ENCODE measurements at regions not wholly inside any gene's neighbourhood (a gene's known extent, or its start where the extent isn't known, plus 50 kb on each side); places are given as distances from the start of the nearest gene placed in this dataset.

DNA sequence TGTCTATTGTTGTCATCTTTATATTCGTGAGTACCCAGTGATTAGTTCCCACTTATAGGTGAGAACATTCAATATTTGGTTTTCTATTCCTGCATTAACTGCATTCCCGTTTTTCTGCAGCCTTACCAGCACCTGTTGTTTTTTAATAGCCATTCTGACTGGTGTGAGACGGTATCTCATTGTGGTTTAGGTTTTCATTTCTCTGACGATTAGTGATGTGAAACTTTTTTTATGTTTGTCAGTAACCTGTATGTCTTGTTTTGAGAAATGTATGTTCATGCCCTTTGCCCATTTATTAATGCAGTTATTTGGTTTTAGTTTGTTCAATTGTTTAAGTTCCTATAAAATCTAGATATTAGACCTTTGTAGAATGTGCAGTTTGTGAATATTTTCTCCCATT, 546.0 kb upstream of the RORB start:
- Histone ChIP-seq H3K27me3 (ENCODE audit: control insufficient read depth, insufficient read depth, low read length) (no peaks in the 10 kb centered on the region), H3K4ac (ENCODE audit: low read depth, low read length) (no peak overlapping the region), H4K20me1 (ENCODE audit: insufficient read depth, low read length) (no peaks in the 10 kb centered on the region), H2BK15ac (ENCODE audit: low read depth, low read length) (no peak overlapping the region), H3K9ac (ENCODE audit: low read depth, low read length) (no peak overlapping the region), H2AK9ac (replicated peaks; ENCODE audit: low read depth, low read length, poor library complexity) (no peak overlapping the region), H3K14ac (replicated peaks; ENCODE audit: low read depth, low read length) (no peak overlapping the region), H3K36me3 (ENCODE audit: control insufficient read depth, insufficient read depth, low read length) (no peaks in the 10 kb centered on the region), H2BK5ac (ENCODE audit: low read depth, low read length, poor library complexity, severe bottlenecking) (no peak overlapping the region), H2BK20ac (ENCODE audit: low read depth, low read length) (no peak overlapping the region), H2AFZ (replicated peaks; ENCODE audit: low read length, poor library complexity) (no peak overlapping the region), H3K4me2 (ENCODE audit: low read depth, low read length) (no peak overlapping the region), H3K27ac (ENCODE audit: insufficient read depth, low read length) (no peak overlapping the region), H3K23ac (ENCODE audit: low read depth, low read length) (no peak overlapping the region), H3K9me3 (ENCODE audit: control insufficient read depth, insufficient read depth, low read length) (no peaks in the 10 kb centered on the region), H2AK5ac (ENCODE audit: low read depth, low read length) (no peak overlapping the region), H4K8ac (ENCODE audit: low read depth in 2 of 2, low read length in 2 of 2) (no peak overlapping the region), H3K4me3 (ENCODE audit: insufficient read depth, low read depth, low read length) (no peak overlapping the region), H4K5ac (ENCODE audit: low read depth, low read length) (no peak overlapping the region), H3K56ac (ENCODE audit: extremely low read depth, insufficient read depth, low read length) (no peak overlapping the region), H3K18ac (ENCODE audit: low read depth, low read length) (no peak overlapping the region), H3K9me1 (ENCODE audit: insufficient read depth, low read length) (no peaks in the 10 kb centered on the region), H2BK120ac (ENCODE audit: low read depth, low read length) (no peak overlapping the region), H3K4me1 (ENCODE audit: control insufficient read depth, insufficient read depth, low read length) (no peaks in the 10 kb centered on the region), H3K79me1 (ENCODE audit: low read depth in 1 of 2, low read length in 2 of 2) (no peaks in the 10 kb centered on the region), H4K91ac (ENCODE audit: insufficient read depth, low read depth, low read length) (no peak overlapping the region)
- DNase-seq (no peak), ATAC-seq (ENCODE audit: low read depth) (no peak)
- intact Hi-C loops (cut with micrococcal nuclease) (loop anchor here (10.0 kb wide), 2 partner anchors 56 to 64 kb away; no protein-coding TSS in a partner anchor), in situ Hi-C loops (cut with MboI; ENCODE audit: low sequenced_read_pairs) (no loop called here), dilution Hi-C loops (cut with HindIII; ENCODE audit: low sequenced_read_pairs, unreplicated experiment) (no loop called here)
- no CpG with 5 or more reads among the region's 4 CpGs for WGBS, 2 experiments (ENCODE audit: extremely low coverage in 2 of 2, insufficient read length in 1 of 2)
- TF ChIP-seq BHLHE40 (IDR thresholded peaks at IDR 0.05; ENCODE audit: low read depth, low read length) (no peak), MAFK (IDR thresholded peaks at IDR 0.05; ENCODE audit: low read depth, low read length) (no peak), RFX5 (IDR thresholded peaks at IDR 0.05; ENCODE audit: low read depth, low read length) (no peak), MXI1 (IDR thresholded peaks at IDR 0.05; ENCODE audit: borderline replicate concordance, low read depth, low read length) (no peak), RAD21 (IDR thresholded peaks at IDR 0.05; ENCODE audit: low read length) (no peak), RCOR1 (IDR thresholded peaks at IDR 0.05; ENCODE audit: insufficient replicate concordance, low read length) (no peak), CHD1 (IDR thresholded peaks at IDR 0.05; ENCODE audit: low read depth, low read length) (no peak), POLR2A (IDR thresholded peaks at IDR 0.05; ENCODE audit: low read depth, low read length) (no peak), FOS (IDR thresholded peaks at IDR 0.05; ENCODE audit: low read depth, low read length) (no peak), NFE2L2 (IDR thresholded peaks at IDR 0.05; ENCODE audit: low read depth, low read length) (no peak), CEBPB (IDR thresholded peaks at IDR 0.05; ENCODE audit: low read depth, low read length) (no peak), MAZ (IDR thresholded peaks at IDR 0.05; ENCODE audit: borderline replicate concordance, low read depth, low read length) (no peak), SMC3 (IDR thresholded peaks at IDR 0.05; ENCODE audit: low read depth, low read length) (no peak)
- TF ChIP-seq, protein P1, sequence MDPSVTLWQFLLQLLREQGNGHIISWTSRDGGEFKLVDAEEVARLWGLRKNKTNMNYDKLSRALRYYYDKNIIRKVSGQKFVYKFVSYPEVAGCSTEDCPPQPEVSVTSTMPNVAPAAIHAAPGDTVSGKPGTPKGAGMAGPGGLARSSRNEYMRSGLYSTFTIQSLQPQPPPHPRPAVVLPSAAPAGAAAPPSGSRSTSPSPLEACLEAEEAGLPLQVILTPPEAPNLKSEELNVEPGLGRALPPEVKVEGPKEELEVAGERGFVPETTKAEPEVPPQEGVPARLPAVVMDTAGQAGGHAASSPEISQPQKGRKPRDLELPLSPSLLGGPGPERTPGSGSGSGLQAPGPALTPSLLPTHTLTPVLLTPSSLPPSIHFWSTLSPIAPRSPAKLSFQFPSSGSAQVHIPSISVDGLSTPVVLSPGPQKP (IDR thresholded peaks at IDR 0.05; ENCODE audit: borderline replicate concordance, low read depth, low read length): no peak
- TF ChIP-seq, protein P2, sequence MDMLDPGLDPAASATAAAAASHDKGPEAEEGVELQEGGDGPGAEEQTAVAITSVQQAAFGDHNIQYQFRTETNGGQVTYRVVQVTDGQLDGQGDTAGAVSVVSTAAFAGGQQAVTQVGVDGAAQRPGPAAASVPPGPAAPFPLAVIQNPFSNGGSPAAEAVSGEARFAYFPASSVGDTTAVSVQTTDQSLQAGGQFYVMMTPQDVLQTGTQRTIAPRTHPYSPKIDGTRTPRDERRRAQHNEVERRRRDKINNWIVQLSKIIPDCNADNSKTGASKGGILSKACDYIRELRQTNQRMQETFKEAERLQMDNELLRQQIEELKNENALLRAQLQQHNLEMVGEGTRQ (IDR thresholded peaks at IDR 0.05; ENCODE audit: low read depth, low read length): no peak
- TF ChIP-seq, protein P3, sequence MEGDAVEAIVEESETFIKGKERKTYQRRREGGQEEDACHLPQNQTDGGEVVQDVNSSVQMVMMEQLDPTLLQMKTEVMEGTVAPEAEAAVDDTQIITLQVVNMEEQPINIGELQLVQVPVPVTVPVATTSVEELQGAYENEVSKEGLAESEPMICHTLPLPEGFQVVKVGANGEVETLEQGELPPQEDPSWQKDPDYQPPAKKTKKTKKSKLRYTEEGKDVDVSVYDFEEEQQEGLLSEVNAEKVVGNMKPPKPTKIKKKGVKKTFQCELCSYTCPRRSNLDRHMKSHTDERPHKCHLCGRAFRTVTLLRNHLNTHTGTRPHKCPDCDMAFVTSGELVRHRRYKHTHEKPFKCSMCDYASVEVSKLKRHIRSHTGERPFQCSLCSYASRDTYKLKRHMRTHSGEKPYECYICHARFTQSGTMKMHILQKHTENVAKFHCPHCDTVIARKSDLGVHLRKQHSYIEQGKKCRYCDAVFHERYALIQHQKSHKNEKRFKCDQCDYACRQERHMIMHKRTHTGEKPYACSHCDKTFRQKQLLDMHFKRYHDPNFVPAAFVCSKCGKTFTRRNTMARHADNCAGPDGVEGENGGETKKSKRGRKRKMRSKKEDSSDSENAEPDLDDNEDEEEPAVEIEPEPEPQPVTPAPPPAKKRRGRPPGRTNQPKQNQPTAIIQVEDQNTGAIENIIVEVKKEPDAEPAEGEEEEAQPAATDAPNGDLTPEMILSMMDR (conservative IDR thresholded peaks at IDR 0.05; ENCODE audit: low read depth, low read length): no peak
- no TSS peak for BruUV-seq (replicated peaks)
- ChIA-PET CTCF (no interaction called here), POLR2A (ENCODE audit: unreplicated experiment) (no interaction called here)

Measured in IMR-90 (cell line).